HL-60 (cell line): ENCODE measurements at regions not wholly inside any gene's neighbourhood (a gene's known extent, or its start where the extent isn't known, plus 50 kb on each side); places are given as distances from the start of the nearest gene placed in this dataset.

ENCODE experiments used
- DNase-seq, 2 experiments: peaks; one replicate each; pipeline ENCODE4 v3.0.0-alpha.2; 2010 to 2020; ENCODE audit warnings: low read depth in 1 of 2, low spot score in 1 of 2
- H3K27ac ChIP-seq: fragments of 250-450 bp; sonication (Bioruptor Pico); replicated peaks from 2 replicates; pipeline ENCODE4 v1.5.1; 2020; ENCODE audit warnings: mild to moderate bottlenecking, moderate library complexity
- H3K27me3 ChIP-seq: fragments of 250-450 bp; sonication (Bioruptor Pico); 2 replicates; pipeline ENCODE4 v1.5.1; 2021; ENCODE audit warnings: mild to moderate bottlenecking, moderate library complexity; ENCODE audit not compliant: insufficient read depth, poor library complexity, severe bottlenecking
- H3K4me3 ChIP-seq: replicated peaks from 2 replicates; pipeline ENCODE4 v1.5.1; 2011; ENCODE audit warnings: mild to moderate bottlenecking, control low read depth, low read length; ENCODE audit not compliant: insufficient read depth
- CTCF ChIP-seq: IDR thresholded peaks from one replicate; pipeline ENCODE4 v1.5.1; 2011; ENCODE audit warnings: low read length, control low read depth, inconsistent platforms; ENCODE audit not compliant: insufficient read depth
- GABPA ChIP-seq: IDR thresholded peaks from 2 replicates; pipeline ENCODE4 v1.6.1; 2012; ENCODE audit warnings: low read depth
- POLR2AphosphoS5 ChIP-seq: IDR thresholded peaks from 2 replicates; pipeline ENCODE4 v1.6.1; 2012; ENCODE audit warnings: low read depth
- REST ChIP-seq: IDR thresholded peaks from 2 replicates; pipeline ENCODE4 v1.6.1; 2012; ENCODE audit warnings: low read depth; ENCODE audit not compliant: insufficient replicate concordance
- SPI1 ChIP-seq: IDR thresholded peaks from 2 replicates; pipeline ENCODE4 v1.6.1; 2012; ENCODE audit warnings: low read depth, mild to moderate bottlenecking, borderline replicate concordance

- TF ChIP-seq SPI1 (no peak), POLR2AphosphoS5 (no peak), CTCF (no peak), REST (no peak), GABPA (no peak)
- DNase-seq: no peak
- H3K4me3 ChIP-seq: no peak overlapping the region
- H3K27me3 ChIP-seq: peaks cover 2% of the 10 kb centered on the region
- H3K27ac ChIP-seq: no peak overlapping the region
These were observed 139.5 kb downstream of the SUCLG1 start for GRCh38 chr2:84319581-84319980.

- H3K27me3 ChIP-seq: peaks cover 2% of the 10 kb centered on the region
- DNase-seq: no peak
- H3K4me3 ChIP-seq: no peak overlapping the region
- H3K27ac ChIP-seq: no peak overlapping the region
- no peak for TF ChIP-seq SPI1
- no peak for TF ChIP-seq POLR2AphosphoS5
- no peak for TF ChIP-seq REST
- no peak for TF ChIP-seq CTCF
- TF ChIP-seq GABPA: no peak
These were observed 141.9 kb downstream of the SUCLG1 start for GRCh38 chr2:84317135-84317534.

- H3K4me3 ChIP-seq: no peak overlapping the region
- DNase-seq: peak; percentile 32 to 78
- H3K27me3 ChIP-seq: peaks cover 2% of the 10 kb centered on the region
- TF ChIP-seq CTCF: peak; percentile 95
- TF ChIP-seq GABPA: no peak
- peak; percentile 74 for TF ChIP-seq REST
- H3K27ac ChIP-seq: no peak overlapping the region
These were observed 144.2 kb downstream of the SUCLG1 start for GRCh38 chr2:84314901-84315330.
